NCI-H1694 (cell line): ENCODE measurements at regions not wholly inside any gene's neighbourhood (a gene's known extent, or its start where the extent isn't known, plus 50 kb on each side); places are given as distances from the start of the nearest gene placed in this dataset.
"Not testable (repeated sequence)": the region's sequence is repeated elsewhere in the genome, so short reads cannot be mapped to it uniquely, and the experiment has no call there.

Experiments
- DNase-seq: peaks from one replicate; lab custom pipeline; 2025; lab: John Stamatoyannopoulos, UW

DNA sequence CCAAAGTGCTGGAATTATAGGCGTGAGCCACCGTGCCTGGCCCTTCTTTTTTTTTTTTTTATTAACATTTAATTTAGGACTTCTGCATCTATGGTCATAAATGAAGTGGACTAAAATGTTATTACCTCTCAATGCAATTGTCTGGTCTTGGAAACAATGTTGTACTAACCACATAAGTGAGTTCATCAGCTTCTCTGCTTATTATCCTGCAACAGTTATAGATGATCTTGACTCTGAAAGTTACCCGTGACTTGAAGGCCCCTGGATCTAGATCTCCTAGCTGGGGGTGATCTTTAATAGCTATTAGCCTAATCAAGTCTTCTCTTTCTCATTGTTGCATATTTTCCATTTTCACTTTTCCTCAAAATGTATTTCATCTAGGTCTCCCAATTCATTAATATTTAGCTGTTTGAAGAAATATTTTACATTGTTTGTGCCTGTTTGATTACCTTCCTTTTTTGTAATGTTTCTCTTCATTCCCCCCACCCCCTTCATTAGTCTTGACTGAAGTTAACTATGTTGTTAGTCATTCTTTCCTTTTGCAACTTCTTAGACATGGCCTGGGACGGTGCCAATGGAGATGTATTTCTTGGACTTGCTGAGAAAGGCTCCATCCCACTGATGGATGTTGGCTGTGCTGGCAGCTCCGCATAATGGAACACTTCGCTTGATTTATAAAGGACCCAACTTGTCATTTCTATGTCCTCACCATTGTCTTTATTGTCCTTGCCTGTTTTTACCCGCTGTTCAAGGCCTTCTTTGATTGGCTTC is 141.6 kb upstream of the RIOK3 start:
- no peak for DNase-seq

DNA sequence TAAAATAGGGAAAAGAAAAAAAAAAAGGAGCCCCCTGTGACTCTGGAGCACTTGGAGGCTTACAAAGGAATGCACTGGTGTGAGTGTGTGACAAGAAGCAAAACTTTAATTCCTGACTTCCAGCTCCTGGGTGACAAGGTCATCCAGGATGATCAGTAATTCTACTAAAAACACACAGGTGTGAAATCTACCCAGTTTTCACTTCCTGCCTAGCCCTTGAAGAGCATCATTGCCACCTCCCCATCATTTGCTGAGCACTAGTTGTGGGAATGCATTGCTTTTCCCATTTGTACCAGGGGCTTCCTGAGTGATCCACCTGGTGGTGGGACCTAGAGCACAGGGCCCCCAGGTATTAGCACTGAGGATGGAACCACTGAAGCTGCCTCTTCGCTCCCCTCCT is 139.7 kb upstream of the RIOK3 start:
- DNase-seq = no peak

- no peak for DNase-seq
Measured at GRCh38 chr18:23314672-23315071, 138.4 kb upstream of the RIOK3 start.

DNA sequence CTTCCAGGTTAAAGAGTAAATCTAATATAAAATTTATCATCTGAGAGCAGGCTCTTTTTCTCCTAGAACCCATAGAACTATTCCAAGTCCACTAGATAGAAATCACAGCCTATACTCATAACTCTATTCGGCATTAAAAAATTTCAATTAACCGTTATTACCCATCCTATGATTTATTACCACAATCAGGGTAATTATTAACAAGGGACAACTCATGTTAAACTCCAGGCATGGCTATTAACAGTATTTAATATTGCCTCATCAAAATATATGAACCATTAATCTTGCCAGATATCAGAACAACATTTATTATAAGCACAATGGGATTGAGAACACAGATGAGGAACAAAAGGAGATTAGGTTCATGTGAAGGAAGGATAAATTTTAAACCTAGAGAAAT is 136.8 kb upstream of the RIOK3 start:
- no peak for DNase-seq

DNA sequence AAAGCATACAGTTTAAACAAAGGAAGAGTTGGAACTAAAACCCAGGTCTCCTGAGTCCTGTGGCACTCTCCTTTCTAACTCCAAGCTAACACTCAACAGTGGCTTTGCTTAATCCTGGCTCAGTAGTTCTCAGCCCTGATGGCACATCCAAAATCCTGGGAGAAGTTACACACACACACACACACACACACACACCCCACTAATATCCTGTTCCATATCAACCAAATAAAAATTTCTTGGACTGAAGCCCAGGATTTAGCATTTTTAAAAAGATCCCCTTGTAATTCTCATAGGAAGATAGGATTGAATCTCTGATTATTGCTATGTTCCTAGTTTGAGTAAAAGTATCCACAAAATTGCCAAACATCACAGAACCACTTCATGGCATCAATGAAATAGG is 136.1 kb upstream of the RIOK3 start:
- no peak for DNase-seq

GRCh38 chr18:23317975-23318675 is 135.0 kb upstream of the RIOK3 start:
- no peak for DNase-seq

- DNase-seq = no peak
Measured at GRCh38 chr18:23320709-23321236, 132.3 kb upstream of the RIOK3 start.

- no peak for DNase-seq
Measured at GRCh38 chr18:23321996-23322395, 131.1 kb upstream of the RIOK3 start.

- no peak for DNase-seq
Measured at GRCh38 chr18:23324056-23324811, 128.9 kb upstream of the RIOK3 start.

GRCh38 chr18:23324861-23325260 is 128.2 kb upstream of the RIOK3 start:
- no peak for DNase-seq

GRCh38 chr18:23329671-23330070 is 123.4 kb upstream of the RIOK3 start:
- DNase-seq = not testable (repeated sequence)

DNA sequence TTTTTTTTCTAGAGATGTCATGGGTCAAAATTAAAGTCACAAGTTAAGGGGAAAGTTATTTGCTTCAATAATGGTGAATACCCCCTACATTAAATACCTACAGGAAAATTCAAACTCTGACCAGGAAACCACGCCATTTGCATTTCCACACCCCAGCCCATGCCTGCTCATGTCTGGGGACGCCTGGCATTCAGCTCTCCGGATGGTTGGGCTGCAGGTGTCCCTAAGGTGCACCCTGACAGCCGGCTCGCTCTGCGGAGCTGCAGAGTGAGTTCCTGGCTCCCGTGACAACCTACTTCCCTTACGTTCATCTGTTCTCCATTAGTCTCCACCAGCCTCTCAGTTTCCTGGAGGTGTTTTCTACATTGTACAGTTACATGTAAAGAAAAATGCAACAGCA is 122.7 kb upstream of the RIOK3 start:
- DNase-seq = no peak

GRCh38 chr18:23331091-23331920 is 121.8 kb upstream of the RIOK3 start:
- DNase-seq = no peak

- no peak for DNase-seq
Measured at GRCh38 chr18:23332356-23332755, 120.7 kb upstream of the RIOK3 start.

DNA sequence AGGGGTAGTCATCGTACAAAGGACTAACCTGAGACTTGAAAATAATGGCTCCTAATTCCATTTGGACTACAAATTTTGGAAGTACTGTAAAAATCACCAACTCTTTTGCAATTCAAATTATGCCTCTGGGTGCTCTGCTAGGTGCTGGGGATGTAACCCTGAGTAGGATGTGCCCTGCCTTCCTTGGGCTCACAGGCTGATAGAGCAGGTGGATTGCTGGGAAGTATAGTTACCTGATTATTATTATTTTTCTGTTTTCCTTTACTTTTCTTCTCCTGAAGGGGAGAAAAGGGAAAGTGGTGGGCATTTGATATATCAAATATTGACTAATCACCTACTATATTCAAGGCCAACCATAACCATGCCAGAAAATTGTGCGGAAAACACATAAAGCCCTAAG is 119.3 kb upstream of the RIOK3 start:
- DNase-seq = no peak

- DNase-seq = no peak
Measured at GRCh38 chr18:23334569-23334968, 118.5 kb upstream of the RIOK3 start.

DNA sequence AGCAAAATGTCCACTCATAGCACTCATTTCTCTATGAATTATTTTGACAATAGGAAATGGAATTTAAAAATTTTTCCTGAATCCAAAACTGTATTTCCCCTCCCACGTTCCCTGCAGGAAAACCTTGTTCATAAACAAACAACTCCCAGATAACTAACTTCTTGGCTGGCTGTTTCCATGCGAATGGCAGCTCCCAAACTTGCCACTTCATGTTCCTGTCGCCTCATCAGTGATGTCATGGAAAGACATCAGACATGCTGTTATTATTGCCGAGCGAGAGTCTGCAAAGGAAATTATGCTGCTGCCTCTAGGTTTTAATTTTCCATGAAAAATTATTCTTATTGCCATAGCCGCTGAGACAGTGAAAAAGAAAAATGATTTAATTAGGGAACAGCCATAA is 117.0 kb upstream of the RIOK3 start:
- no peak for DNase-seq

DNA sequence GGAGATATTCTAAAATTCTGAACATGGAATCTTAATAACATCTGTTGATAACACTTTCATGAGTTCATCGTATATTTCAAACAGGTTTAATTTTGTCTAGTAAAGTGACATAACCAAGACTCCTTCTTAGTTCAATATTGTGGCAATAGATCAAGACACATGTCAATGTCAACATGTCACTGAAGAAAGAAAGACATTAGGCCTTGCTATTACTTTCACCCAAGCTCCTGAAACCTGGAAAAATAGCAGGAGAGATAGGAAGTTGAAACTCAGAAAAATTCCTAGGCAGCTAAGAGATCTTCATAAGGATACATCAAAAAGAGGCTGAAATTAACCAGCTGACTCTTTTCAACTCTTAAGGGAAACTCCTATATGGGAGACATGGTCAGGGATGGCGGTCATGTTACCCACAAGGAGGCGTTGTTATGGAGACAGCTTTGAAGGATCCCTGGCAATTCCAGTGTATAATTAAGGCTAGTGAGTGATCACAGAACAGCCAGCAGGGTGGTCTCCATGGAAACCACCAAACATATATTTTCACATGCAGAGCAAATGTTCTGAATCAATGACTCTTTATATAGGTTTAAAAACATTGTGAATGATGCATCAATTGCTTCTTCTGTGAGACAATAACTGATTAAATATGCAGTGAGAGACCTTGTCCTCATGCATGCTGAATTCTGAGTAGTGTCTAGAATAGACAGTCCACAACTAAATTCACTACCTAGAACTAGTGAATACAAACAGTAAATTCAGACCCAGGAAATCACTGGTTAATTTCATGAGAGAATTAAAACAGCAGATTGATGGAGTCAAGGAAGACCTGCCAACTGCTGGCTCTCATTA is 115.3 kb upstream of the RIOK3 start:
- DNase-seq = peak; percentile 46

- DNase-seq = no peak
Measured at GRCh38 chr18:23340661-23341060, 112.4 kb upstream of the RIOK3 start.

DNA sequence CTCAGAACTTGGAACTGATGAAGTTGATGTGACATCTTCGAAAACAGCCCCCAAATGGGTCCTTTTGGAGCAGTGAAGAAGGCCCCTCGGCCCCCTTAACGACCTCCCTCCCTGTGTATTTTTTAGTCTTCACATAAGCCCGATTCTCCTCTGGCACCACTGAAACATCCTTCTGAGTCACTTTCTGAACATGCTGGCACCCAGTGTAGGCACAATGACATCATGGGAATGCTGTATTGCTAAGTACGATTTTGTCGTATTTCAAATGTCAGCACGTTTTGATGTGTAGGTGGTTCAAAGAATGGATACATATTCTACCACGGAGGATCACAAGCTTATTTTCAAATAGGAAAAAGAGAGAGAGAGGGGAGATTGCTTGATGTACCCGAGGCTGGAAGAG is 111.7 kb upstream of the RIOK3 start:
- no peak for DNase-seq

- no peak for DNase-seq
Measured at GRCh38 chr18:23341983-23342382, 111.1 kb upstream of the RIOK3 start.
